Mesenchymal stem cell (in vitro differentiated cells and primary cell): ENCODE measurements at regions not wholly inside any gene's neighbourhood (a gene's known extent, or its start where the extent isn't known, plus 50 kb on each side); places are given as distances from the start of the nearest gene placed in this dataset.

Source experiments
- DNase-seq: peaks from one replicate; pipeline ENCODE4 v3.0.0-alpha.2; 2013
- H2AFZ ChIP-seq: one replicate; pipeline ENCODE4 v1.6.1; 2013; ENCODE audit warnings: low read depth, mild to moderate bottlenecking, control low read depth, inconsistent platforms, low read length, moderate library complexity
- H2AK5ac ChIP-seq: 2 replicates; pipeline ENCODE4 v1.6.1; 2013; ENCODE audit warnings: low read length, moderate library complexity, mild to moderate bottlenecking, inconsistent platforms; ENCODE audit not compliant: severe bottlenecking
- H2BK120ac ChIP-seq: one replicate; pipeline ENCODE4 v1.6.1; 2013; ENCODE audit warnings: low read depth, mild to moderate bottlenecking, inconsistent platforms, low read length, moderate library complexity
- H2BK12ac ChIP-seq, 2 experiments: one replicate each; pipeline ENCODE4 v1.6.1; 2013; ENCODE audit warnings: inconsistent platforms in 2 of 2, low read length in 2 of 2, mild to moderate bottlenecking in 2 of 2, moderate library complexity in 2 of 2, control low read depth in 1 of 2
- H2BK15ac ChIP-seq: one replicate; pipeline ENCODE4 v1.6.1; 2013; ENCODE audit warnings: mild to moderate bottlenecking, low read depth, inconsistent platforms; ENCODE audit not compliant: poor library complexity, severe bottlenecking
- H2BK5ac ChIP-seq: 2 replicates; pipeline ENCODE4 v1.6.1; 2013; ENCODE audit warnings: low read depth, mild to moderate bottlenecking, low read length, control low read depth, inconsistent platforms; ENCODE audit not compliant: poor library complexity, severe bottlenecking
- H3K14ac ChIP-seq, 2 experiments: one replicate each; pipeline ENCODE4 v1.6.1; 2013; ENCODE audit warnings: inconsistent platforms in 2 of 2, low read length in 2 of 2, control low read depth in 1 of 2, mild to moderate bottlenecking in 1 of 2, moderate library complexity in 1 of 2
- H3K18ac ChIP-seq, 2 experiments: one replicate each; pipeline ENCODE4 v1.6.1; 2013; ENCODE audit warnings: inconsistent platforms in 2 of 2, low read length in 2 of 2, control low read depth in 1 of 2, low read depth in 1 of 2, mild to moderate bottlenecking in 1 of 2
- H3K23ac ChIP-seq, 2 experiments: one replicate each; pipeline ENCODE4 v1.6.1; 2013; ENCODE audit warnings: inconsistent platforms in 2 of 2, low read length in 2 of 2, mild to moderate bottlenecking in 2 of 2, moderate library complexity in 2 of 2, control low read depth in 1 of 2
- H3K27ac ChIP-seq: 2 replicates; pipeline ENCODE4 v1.5.1; 2013; ENCODE audit warnings: mild to moderate bottlenecking, moderate library complexity, low read length, control low read depth, inconsistent platforms; ENCODE audit not compliant: poor library complexity, severe bottlenecking
- H3K27me3 ChIP-seq, 2 experiments: 2 replicates each; pipeline versions ENCODE4 v1.6.1 to v1.7.0; 2013; ENCODE audit warnings: low read length in 2 of 2, mild to moderate bottlenecking in 2 of 2, moderate library complexity in 2 of 2, control low read depth in 1 of 2, inconsistent platforms in 1 of 2; ENCODE audit not compliant: control insufficient read depth in 1 of 2, insufficient read depth in 1 of 2
- H3K36me3 ChIP-seq, 2 experiments: 2 replicates each; pipeline versions ENCODE4 v1.6.1 to v1.7.0; 2013; ENCODE audit warnings: low read length in 2 of 2, control low read depth in 1 of 2, inconsistent platforms in 1 of 2, low read depth in 1 of 2, mild to moderate bottlenecking in 1 of 2; ENCODE audit not compliant: insufficient read depth in 2 of 2, control insufficient read depth in 1 of 2
- H3K4ac ChIP-seq, 2 experiments: one replicate each; pipeline ENCODE4 v1.6.1; 2013; ENCODE audit warnings: inconsistent platforms in 2 of 2, low read length in 2 of 2, mild to moderate bottlenecking in 2 of 2, moderate library complexity in 2 of 2, control low read depth in 1 of 2, low read depth in 1 of 2
- H3K4me1 ChIP-seq: 2 replicates; pipeline ENCODE4 v1.6.1; 2013; ENCODE audit warnings: low read depth, low read length, control low read depth; ENCODE audit not compliant: control insufficient read depth, insufficient read depth
- H3K4me2 ChIP-seq: 2 replicates; pipeline ENCODE4 v1.6.1; 2013; ENCODE audit warnings: low read length, mild to moderate bottlenecking, inconsistent platforms; ENCODE audit not compliant: poor library complexity, severe bottlenecking
- H3K4me3 ChIP-seq, 2 experiments: 2 replicates each; pipeline versions ENCODE4 v1.5.1 to v1.7.0; 2013; ENCODE audit warnings: low read length in 2 of 2, mild to moderate bottlenecking in 2 of 2, control low read depth in 1 of 2, low read depth in 1 of 2; ENCODE audit not compliant: insufficient read depth in 1 of 2
- H3K79me1 ChIP-seq: replicated peaks from 2 replicates; pipeline ENCODE4 v1.6.1; 2013; ENCODE audit warnings: mild to moderate bottlenecking, control low read depth, low read length, inconsistent platforms; ENCODE audit not compliant: poor library complexity, severe bottlenecking
- H3K9ac ChIP-seq: 2 replicates; pipeline ENCODE4 v1.7.0; 2013; ENCODE audit warnings: mild to moderate bottlenecking, low read length, moderate library complexity
- H3K9me3 ChIP-seq: 2 replicates; pipeline ENCODE4 v1.7.0; 2013; ENCODE audit warnings: mild to moderate bottlenecking, low read length; ENCODE audit not compliant: control insufficient read depth
- H4K8ac ChIP-seq: one replicate; pipeline ENCODE4 v1.6.1; 2013; ENCODE audit warnings: inconsistent platforms, mild to moderate bottlenecking, low read length, moderate library complexity
- H4K91ac ChIP-seq: one replicate; pipeline ENCODE4 v1.6.1; 2013; ENCODE audit warnings: mild to moderate bottlenecking, low read length, inconsistent platforms
- WGBS: methylation state at CpG from one replicate; pipeline ENCODE4 v1.1.7; 2013; ENCODE audit warnings: mixed read lengths; 5-methylcytosine and 5-hydroxymethylcytosine counted together

DNA sequence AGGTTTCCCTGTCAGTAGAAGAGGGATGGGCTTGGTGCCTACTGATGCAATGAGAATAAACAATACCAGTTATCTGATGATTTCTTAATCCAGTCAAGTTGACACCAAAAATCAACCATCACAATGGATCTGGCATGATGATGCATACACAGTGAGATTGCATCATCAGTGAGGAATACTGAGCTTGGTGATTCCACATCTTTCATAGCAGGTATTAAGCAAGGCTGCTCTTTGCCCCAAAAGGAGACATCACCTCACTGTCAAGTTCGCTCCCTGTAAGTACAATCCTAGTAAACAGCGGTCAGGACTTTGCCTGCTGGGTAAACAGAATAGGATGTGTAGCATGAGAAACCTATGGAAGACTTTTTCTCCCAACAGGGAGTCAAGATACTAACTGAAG is 282.7 kb upstream of the CDH2 start:
- WGBS: no CpG with 5 or more reads among the region's 2 CpGs

DNA sequence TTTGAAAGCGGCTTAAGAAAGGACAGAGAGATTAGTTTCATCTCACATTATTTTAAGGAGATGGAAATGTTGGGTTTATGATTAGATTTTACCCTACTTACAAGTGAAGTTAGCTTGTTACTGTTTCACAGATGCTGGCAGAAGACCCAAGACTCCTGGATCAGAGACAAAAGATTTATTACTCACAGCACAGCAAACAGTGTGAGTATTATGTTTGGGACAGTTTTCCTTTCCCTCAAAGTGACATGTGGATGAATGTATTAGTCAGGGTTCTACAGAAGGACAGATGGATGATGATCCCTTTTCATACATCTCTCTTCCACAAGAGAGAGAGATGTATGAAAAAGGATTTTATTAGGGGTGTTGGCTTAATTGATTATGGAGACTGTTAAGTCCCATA is 281.8 kb upstream of the CDH2 start:
- no peak overlapping the region for H2AFZ ChIP-seq
- H3K4me1 ChIP-seq: no peaks in the 10 kb centered on the region
- no peak overlapping the region for H3K9ac ChIP-seq
- no peak overlapping the region for H4K8ac ChIP-seq
- no peak overlapping the region for H2BK15ac ChIP-seq
- no peak overlapping the region for H3K14ac ChIP-seq
- H2BK5ac ChIP-seq: no peak overlapping the region
- H3K36me3 ChIP-seq: no peaks in the 10 kb centered on the region
- no peak overlapping the region for H3K4me3 ChIP-seq
- WGBS: 90% methylated on average over 1 of the region's 1 CpG
- DNase-seq: no peak
- H3K18ac ChIP-seq: no peak overlapping the region
- H3K4me2 ChIP-seq: no peak overlapping the region
- H2BK12ac ChIP-seq: no peak overlapping the region
- no peak overlapping the region for H3K23ac ChIP-seq
- no peak overlapping the region for H3K4ac ChIP-seq
- no peak overlapping the region for H3K27ac ChIP-seq
- no peak overlapping the region for H2BK120ac ChIP-seq
- no peaks in the 10 kb centered on the region for H3K27me3 ChIP-seq
- H3K79me1 ChIP-seq: no peaks in the 10 kb centered on the region
- H2AK5ac ChIP-seq: no peak overlapping the region
- H4K91ac ChIP-seq: no peak overlapping the region
- H3K9me3 ChIP-seq: no peaks in the 10 kb centered on the region

More for the DNA sequence above, 282.7 kb upstream of the CDH2 start:
- H3K14ac ChIP-seq: no peak overlapping the region
- no peaks in the 10 kb centered on the region for H3K9me3 ChIP-seq
- no peak overlapping the region for H2BK12ac ChIP-seq
- H3K23ac ChIP-seq: no peak overlapping the region
- no peak overlapping the region for H2AFZ ChIP-seq
- no peak overlapping the region for H2BK120ac ChIP-seq
- H4K8ac ChIP-seq: no peak overlapping the region
- H3K4me1 ChIP-seq: no peaks in the 10 kb centered on the region
- no peak overlapping the region for H3K9ac ChIP-seq
- H3K36me3 ChIP-seq: no peaks in the 10 kb centered on the region
- H2AK5ac ChIP-seq: no peak overlapping the region
- no peak overlapping the region for H3K27ac ChIP-seq
- no peak overlapping the region for H3K18ac ChIP-seq
- no peaks in the 10 kb centered on the region for H3K27me3 ChIP-seq
- no peak overlapping the region for H2BK15ac ChIP-seq
- H3K4me3 ChIP-seq: no peak overlapping the region
- H3K4me2 ChIP-seq: no peak overlapping the region
- no peak for DNase-seq
- no peak overlapping the region for H3K4ac ChIP-seq
- H2BK5ac ChIP-seq: no peak overlapping the region
- H3K79me1 ChIP-seq: no peaks in the 10 kb centered on the region
- no peak overlapping the region for H4K91ac ChIP-seq

DNA sequence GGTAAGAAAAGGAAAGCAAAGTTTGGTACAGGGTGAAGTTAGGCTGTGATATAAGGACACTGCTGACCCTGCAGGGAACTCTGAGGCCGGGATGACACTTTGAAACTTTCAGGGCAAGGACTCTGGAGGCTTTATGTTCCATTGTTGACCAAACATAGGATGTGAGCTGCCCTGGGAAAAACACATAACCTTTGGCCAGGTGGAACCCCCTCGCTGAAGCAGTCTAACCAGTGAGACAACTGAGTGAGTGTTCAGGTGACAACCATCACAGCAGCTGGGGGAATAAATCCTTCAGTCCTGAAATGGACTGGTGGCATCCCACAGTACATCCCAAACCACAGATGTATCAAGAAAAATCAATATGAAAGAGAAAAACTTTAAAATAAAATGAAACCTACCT is 280.9 kb upstream of the CDH2 start:
- Histone ChIP-seq H3K9me3 (no peaks in the 10 kb centered on the region), H2AFZ (no peak overlapping the region), H2BK5ac (no peak overlapping the region), H3K4me1 (no peaks in the 10 kb centered on the region), H4K8ac (no peak overlapping the region), H3K79me1 (no peaks in the 10 kb centered on the region), H2AK5ac (no peak overlapping the region), H2BK12ac (no peak overlapping the region), H3K27ac (no peak overlapping the region), H3K14ac (no peak overlapping the region), H3K9ac (no peak overlapping the region), H3K4me2 (no peak overlapping the region), H3K23ac (no peak overlapping the region), H3K18ac (no peak overlapping the region), H2BK15ac (no peak overlapping the region), H3K27me3 (no peaks in the 10 kb centered on the region), H2BK120ac (no peak overlapping the region), H3K36me3 (no peaks in the 10 kb centered on the region), H3K4ac (no peak overlapping the region), H3K4me3 (no peak overlapping the region), H4K91ac (no peak overlapping the region)
- 73% methylated on average over 2 of the region's 2 CpGs for WGBS
- DNase-seq: no peak

DNA sequence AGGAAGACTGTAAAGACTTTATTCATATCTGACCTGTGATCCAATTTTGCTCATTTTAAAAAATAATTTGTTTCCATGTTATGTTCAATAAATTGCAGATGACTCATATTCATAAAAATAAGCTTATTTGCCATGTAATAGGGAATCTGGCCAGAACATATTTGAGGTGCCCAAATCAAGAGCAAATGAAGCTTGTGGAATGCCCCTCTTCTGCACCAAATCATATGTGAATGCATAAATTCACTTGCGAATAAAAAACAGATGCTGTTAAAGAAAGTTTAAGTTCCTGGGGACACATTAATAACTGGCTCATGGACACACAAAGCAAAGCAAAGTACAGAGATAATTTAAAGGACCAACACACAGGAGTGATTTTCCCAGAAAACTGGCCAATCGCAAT is 279.0 kb upstream of the CDH2 start:
- H3K4me2 ChIP-seq: no peak overlapping the region
- no peak overlapping the region for H3K9ac ChIP-seq
- no peak overlapping the region for H3K14ac ChIP-seq
- H2AFZ ChIP-seq: no peak overlapping the region
- no peaks in the 10 kb centered on the region for H3K4me1 ChIP-seq
- H4K8ac ChIP-seq: no peak overlapping the region
- no peak overlapping the region for H2AK5ac ChIP-seq
- no peak overlapping the region for H2BK120ac ChIP-seq
- H3K36me3 ChIP-seq: no peaks in the 10 kb centered on the region
- H3K23ac ChIP-seq: no peak overlapping the region
- H3K79me1 ChIP-seq: no peaks in the 10 kb centered on the region
- H2BK15ac ChIP-seq: no peak overlapping the region
- WGBS: 100% methylated on average over 1 of the region's 2 CpGs
- DNase-seq: no peak
- H3K4ac ChIP-seq: no peak overlapping the region
- H4K91ac ChIP-seq: no peak overlapping the region
- H3K27me3 ChIP-seq: no peaks in the 10 kb centered on the region
- no peak overlapping the region for H2BK5ac ChIP-seq
- H3K9me3 ChIP-seq: no peaks in the 10 kb centered on the region
- no peak overlapping the region for H3K18ac ChIP-seq
- H2BK12ac ChIP-seq: no peak overlapping the region
- H3K27ac ChIP-seq: no peak overlapping the region
- H3K4me3 ChIP-seq: no peak overlapping the region
